ENCODE measurements at regions not wholly inside any gene's neighbourhood (a gene's known extent, or its start where the extent isn't known, plus 50 kb on each side); places are given as distances from the start of the nearest gene placed in this dataset.
"Not testable (repeated sequence)": the region's sequence is repeated elsewhere in the genome, so short reads cannot be mapped to it uniquely, and the experiment has no call there.

- TF ChIP-seq, protein P1, sequence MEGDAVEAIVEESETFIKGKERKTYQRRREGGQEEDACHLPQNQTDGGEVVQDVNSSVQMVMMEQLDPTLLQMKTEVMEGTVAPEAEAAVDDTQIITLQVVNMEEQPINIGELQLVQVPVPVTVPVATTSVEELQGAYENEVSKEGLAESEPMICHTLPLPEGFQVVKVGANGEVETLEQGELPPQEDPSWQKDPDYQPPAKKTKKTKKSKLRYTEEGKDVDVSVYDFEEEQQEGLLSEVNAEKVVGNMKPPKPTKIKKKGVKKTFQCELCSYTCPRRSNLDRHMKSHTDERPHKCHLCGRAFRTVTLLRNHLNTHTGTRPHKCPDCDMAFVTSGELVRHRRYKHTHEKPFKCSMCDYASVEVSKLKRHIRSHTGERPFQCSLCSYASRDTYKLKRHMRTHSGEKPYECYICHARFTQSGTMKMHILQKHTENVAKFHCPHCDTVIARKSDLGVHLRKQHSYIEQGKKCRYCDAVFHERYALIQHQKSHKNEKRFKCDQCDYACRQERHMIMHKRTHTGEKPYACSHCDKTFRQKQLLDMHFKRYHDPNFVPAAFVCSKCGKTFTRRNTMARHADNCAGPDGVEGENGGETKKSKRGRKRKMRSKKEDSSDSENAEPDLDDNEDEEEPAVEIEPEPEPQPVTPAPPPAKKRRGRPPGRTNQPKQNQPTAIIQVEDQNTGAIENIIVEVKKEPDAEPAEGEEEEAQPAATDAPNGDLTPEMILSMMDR (IDR thresholded peaks at IDR 0.05) = no peak
- ATAC-seq (ENCODE audit: low FRiP score) = no peak
- no peak for DNase-seq (ENCODE audit: low spot score)
Observed at GRCh38 chr6:113684382-113684901, 172.7 kb upstream of the MARCKS start.

DNA sequence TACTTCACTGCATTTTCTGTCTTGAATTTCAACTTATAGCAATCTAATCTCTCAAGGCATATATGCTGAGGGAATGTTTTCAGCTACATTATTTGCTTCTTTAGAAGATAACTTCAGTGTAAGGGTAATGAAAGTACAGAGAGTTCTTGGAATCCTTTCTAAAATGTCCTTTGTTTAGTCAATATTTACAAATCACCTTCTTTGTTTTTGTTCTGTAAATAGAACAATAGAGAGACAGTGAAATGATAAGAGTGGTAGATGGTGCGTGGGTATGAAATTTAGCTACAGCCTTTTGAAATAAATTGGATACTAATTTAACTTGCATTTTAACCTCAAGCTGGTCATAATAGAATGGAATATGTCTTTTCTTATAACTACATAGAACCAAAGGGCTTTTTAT lies 171.1 kb upstream of the MARCKS start:
- no peak for DNase-seq (ENCODE audit: low spot score)
- no peak for ATAC-seq (ENCODE audit: low FRiP score)
- TF ChIP-seq, protein P1 (IDR thresholded peaks at IDR 0.05) = no peak

GRCh38 chr6:113689620-113690019 lies 167.5 kb upstream of the MARCKS start:
- not testable (repeated sequence) for ATAC-seq (ENCODE audit: low FRiP score)

GRCh38 chr6:113690281-113691259 lies 166.6 kb upstream of the MARCKS start:
- no peak for ATAC-seq (ENCODE audit: low FRiP score)
- DNase-seq (ENCODE audit: low spot score) = no peak
- TF ChIP-seq, protein P1 (IDR thresholded peaks at IDR 0.05) = no peak

More at GRCh38 chr6:113689620-113690019, 167.5 kb upstream of the MARCKS start:
- DNase-seq (ENCODE audit: low spot score) = not testable (repeated sequence)

- TF ChIP-seq, protein P1 (IDR thresholded peaks at IDR 0.05) = no peak
- no peak for ATAC-seq (ENCODE audit: low FRiP score)
- no peak for DNase-seq (ENCODE audit: low spot score)
Observed at GRCh38 chr6:113691260-113691656, 165.9 kb upstream of the MARCKS start.

GRCh38 chr6:113693851-113694250 lies 163.3 kb upstream of the MARCKS start:
- DNase-seq (ENCODE audit: low spot score) = no peak
- ATAC-seq (ENCODE audit: low FRiP score) = no peak

More at GRCh38 chr6:113693851-113694250, 163.3 kb upstream of the MARCKS start:
- TF ChIP-seq, protein P1 (IDR thresholded peaks at IDR 0.05) = no peak
